Heart left ventricle (tissue), 13 donors: ENCODE measurements at regions not wholly inside any gene's neighbourhood (a gene's known extent, or its start where the extent isn't known, plus 50 kb on each side); places are given as distances from the start of the nearest gene placed in this dataset.

Source experiments
- POLR2A ChIP-seq, 2 donors: fragments of 450-650 bp; IDR thresholded peaks; one replicate each; pipeline ENCODE4 v1.6.1; 2017; ENCODE audit warnings: antibody characterized with exemption in 2 of 2, mild to moderate bottlenecking in 2 of 2, moderate library complexity in 2 of 2
- TF ChIP-seq, protein P1 (sequence below), 12 donors: fragments of 200-600 bp; sonication (generic) in 4 of 12; IDR thresholded peaks; one replicate each; pipeline versions ENCODE4 v1.5.0 to v1.8.0; 2018 to 2022; ENCODE audit warnings: antibody characterized with exemption in 12 of 12, mild to moderate bottlenecking in 5 of 12
- donor health status: ischemic (EF 13 %, LVEDD 7.1; RV severe dilation, severe dysfunction).
- donor health status: DM: no; HTN: yes; CAD: no.
- donor health status: DM: no; HTN: no; CAD: no.
- donor health status: ischemic (EF 25% LVEDD 6.9; RV normal size, moderate dysfunction).
- donor health status: ischemic (EF 25% LVEDD 5.7; RV mildly dilated, moderate dysfunction).
- donor health status: ischemic (EF 35%, LVEDD 5.7; RV mildly dilated, moderate dysfunction).
- donor health status: nonischemic (EF 11% LVEDD 7.7; RV severe dilation, severe dysfunction).
- donor health status: DM: yes; HTN: yes; CAD: no.
- donor health status: PGD.
- donor health status: ischemic (EF 29% LVEDD 5.4; RV normal size, mild dysfunction).
- donor health status: nonischemic (EF 23%, LVEDD 6.1; RV moderate dilation, normal function).

DNA sequence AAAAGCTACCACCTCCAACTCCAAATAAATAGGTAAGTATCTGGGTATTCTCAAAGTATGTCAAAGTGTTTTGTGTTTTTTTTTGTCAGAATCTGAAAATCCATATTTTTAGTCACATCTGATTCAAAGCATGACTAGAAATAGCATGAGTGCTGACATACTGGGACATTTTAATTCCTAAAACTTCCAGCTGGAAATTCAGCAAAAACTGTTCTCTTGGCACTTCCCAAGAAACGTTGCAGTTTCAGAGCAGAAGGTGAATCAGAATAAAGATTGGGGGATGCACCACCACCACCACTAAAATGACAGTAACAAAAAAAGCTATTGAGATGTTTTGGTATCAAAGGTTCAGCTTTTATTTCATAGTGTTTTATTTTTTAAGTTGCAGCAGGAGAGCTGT is 724.6 kb upstream of the CELF2 start:
- TF ChIP-seq POLR2A (IDR thresholded peaks at IDR 0.05) = no peak
- TF ChIP-seq, protein P1, sequence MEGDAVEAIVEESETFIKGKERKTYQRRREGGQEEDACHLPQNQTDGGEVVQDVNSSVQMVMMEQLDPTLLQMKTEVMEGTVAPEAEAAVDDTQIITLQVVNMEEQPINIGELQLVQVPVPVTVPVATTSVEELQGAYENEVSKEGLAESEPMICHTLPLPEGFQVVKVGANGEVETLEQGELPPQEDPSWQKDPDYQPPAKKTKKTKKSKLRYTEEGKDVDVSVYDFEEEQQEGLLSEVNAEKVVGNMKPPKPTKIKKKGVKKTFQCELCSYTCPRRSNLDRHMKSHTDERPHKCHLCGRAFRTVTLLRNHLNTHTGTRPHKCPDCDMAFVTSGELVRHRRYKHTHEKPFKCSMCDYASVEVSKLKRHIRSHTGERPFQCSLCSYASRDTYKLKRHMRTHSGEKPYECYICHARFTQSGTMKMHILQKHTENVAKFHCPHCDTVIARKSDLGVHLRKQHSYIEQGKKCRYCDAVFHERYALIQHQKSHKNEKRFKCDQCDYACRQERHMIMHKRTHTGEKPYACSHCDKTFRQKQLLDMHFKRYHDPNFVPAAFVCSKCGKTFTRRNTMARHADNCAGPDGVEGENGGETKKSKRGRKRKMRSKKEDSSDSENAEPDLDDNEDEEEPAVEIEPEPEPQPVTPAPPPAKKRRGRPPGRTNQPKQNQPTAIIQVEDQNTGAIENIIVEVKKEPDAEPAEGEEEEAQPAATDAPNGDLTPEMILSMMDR (IDR thresholded peaks at IDR 0.05) = no peak
